HG03442 (cell line): ENCODE measurements at regions not wholly inside any gene's neighbourhood (a gene's known extent, or its start where the extent isn't known, plus 50 kb on each side); places are given as distances from the start of the nearest gene placed in this dataset.
A peak's percentile ranks its signal among the peaks of the same experiment; 100 is the strongest.
"Not testable (repeated sequence)": the region's sequence is repeated elsewhere in the genome, so short reads cannot be mapped to it uniquely, and the experiment has no call there.

Experiments
- ATAC-seq: cut with Tn5 transposase; IDR thresholded peaks from one replicate; pipeline ENCODE4 v1.9.1; 2021; ENCODE audit warnings: mild to moderate bottlenecking, moderate library complexity; ENCODE audit not compliant: unreplicated experiment

DNA sequence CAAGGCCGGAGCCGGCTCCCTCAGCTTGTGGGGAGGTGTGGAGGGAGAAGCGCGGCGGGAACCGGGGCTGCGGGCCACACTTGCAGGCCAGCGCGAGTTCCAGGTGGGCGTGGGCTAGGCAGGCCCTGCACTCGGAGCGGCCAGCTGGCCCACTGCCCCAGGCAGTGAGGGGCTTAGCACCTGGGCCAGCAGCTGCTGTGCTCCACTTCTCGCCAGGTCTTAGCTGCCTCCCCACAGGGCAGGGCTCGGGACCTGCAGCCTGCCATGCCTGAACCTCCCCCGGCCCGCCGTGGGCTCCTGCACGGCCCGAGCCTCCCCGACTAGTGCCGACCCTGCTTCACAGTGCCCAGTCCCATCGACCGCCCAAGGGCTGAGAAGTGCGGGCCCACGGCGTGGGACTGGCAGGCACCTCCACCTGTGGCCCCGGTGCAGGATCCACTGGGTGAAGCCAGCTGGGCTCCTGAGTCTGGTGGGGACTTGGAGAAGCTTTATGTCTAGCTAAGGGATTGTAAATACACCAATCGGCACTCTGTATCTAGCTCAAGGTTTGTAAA lies 131.8 kb downstream of the KDR start:
- not testable (repeated sequence) for ATAC-seq

DNA sequence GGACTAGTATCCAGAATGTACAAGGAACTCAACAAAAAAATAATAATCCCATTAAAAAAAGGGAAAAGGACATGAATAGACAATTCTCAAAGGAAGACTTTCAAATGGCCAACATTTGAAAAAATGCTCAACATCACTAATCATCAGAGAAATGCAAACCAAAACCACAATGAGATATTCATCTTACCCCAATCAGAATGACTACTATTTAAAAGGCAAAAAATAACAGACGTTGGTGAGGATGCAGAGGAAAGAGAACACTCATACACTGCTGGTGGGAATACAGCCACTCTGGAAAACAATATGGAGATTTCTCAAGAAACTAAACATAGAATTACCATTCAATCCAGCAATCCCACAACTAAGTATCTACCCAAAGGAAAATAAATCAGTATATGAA lies 133.1 kb downstream of the KDR start:
- no peak for ATAC-seq

DNA sequence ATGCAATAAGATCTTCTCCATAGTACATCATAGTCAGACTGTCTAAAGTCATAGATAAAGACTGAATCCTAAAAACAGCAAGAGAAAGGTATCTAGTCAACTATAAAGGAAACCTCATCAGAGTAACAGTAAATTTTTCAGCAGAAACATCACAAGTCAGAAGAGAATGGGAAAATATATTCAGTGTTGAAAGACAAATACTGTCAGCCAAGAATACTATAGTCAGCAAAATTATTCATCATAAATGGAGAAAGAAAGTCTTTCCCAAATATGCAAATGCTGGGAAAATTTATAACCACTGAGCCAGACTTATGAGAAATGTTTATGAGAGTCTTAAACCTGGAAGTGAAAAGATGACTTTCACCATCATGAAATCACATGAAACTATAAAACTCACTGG lies 136.7 kb downstream of the KDR start:
- no peak for ATAC-seq

DNA sequence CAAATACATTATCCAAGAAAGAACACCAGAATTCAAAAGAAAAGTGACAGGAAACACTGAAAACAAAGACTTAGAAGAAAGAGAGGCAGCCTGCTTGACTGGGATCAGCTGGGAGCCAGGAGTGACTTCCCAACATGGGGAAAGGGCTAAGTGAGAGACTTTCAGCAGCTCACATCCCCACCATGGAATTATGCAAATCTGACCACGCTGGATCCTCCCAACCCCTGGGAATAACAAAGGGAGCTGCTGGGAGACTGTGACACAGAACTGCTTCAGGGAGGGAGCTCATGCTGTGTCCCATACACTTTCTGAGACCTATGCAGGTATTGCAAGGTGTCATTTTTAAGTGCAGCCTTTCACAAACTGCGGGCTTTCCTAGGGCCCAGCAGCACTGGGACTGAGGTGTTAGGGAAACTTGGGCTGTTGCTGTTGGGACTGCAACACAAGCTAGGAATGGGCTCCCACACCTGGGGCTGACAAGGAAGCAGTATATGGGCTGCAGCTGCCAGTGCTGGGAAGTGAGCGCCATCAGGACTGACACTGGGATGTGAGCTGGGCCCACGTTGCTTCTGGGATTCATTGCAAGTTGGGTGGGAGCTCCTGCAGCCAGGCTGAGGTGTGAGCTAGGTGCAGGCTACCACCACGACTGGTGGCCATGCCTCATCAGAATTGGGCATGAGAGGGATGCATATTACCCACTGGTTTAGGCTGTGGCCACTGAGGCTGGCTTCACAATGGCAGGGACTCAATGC lies 139.1 kb downstream of the KDR start:
- ATAC-seq, result no peak

DNA sequence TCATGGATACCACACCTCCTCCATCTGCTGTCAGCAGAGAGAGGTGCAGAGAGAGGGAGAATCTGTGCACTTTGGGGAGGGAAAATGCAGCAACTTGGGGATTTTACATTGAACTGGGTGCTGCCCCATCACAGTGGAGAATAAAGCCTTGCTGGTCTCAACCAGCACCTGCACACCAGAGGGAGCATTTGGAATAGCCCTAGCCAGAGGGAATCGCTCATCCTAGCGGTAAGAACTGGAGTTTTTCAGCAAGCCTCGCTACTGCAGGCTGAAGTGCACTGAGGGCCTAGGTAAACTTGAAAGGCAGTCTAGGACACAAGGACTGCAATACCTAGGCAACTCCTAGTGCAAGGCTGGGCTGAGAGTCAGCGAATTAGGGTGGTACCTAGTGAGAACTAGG lies 148.7 kb downstream of the KDR start:
- no peak for ATAC-seq

DNA sequence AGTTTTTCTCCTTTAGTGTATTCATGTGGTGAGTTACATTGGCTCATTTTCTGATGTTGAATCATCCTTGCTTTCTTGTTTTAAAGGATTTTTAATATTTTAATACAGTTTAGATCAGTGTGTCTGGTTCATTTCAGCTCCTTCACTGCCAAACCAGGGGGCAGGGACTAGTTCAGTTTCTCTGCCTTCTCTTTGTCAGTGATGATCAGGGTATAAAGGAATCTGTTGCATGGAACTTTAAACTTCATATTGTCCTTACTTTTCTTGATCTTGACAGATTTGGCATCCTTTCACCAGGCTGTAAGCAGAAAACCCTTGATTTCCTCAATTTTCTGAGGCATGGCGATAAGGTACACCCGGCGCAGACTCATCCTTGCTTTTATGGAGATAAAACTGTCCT lies 149.4 kb downstream of the KDR start:
- no peak for ATAC-seq

DNA sequence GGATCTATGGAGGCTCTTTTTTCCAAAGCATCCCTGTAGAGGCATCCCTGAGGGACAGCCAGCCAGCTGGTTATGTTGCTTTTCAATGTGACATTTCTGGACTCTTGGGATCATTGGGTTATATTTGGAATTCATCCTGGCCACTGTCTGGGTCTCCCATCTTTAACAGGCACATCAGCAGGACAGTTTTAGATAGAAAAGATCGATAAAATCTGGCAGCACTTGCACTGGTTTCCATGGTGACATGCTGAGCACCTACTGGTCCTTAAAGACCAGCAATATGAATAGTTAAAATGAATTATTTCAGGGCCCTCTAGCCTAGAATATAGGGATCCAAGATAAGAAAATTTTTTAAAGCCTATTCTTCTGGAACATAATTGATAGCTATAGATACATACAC lies 151.6 kb downstream of the KDR start:
- ATAC-seq, result no peak

DNA sequence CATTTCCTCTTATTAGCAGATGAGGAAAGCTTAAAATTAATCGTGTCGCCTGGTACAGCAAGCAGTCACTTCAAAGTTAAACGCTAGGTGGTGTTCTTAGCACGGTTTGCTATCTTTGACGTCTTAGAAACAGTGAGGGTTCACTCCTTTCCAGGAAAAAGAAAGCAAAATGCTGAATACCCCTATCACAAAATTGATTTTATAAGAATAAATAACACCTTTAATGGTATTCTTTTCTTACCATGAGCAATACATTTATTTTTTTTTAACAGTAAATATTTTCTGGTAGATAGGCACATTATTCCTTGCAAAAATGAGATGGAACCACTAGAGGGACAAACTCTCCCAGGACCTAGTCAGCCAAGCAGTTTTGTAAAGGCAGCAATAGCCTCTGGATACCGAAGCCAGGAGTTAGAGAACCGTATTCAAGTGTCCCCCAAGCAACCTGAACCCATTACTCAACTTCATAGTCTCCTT lies 153.9 kb downstream of the KDR start:
- ATAC-seq, result peak; percentile 86

DNA sequence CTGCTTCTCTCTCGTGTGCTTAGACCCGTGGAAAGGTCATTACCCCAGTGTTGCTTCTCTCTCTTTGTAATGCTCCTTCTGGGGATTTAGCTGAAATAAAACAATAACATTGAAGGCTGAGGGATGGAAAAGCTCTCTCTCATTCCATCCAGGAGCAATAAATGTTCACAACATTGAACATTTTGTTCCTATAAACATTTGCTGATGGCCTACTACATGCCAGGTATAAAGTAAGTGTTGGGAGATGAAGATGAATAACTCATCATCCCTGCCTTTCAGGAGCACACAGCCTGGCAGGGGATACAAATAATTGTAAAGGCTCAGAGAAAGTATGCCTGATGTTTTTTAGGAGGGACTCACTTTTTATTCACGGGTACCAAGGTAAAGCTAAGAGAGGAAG lies 158.1 kb downstream of the KDR start:
- ATAC-seq, result no peak

DNA sequence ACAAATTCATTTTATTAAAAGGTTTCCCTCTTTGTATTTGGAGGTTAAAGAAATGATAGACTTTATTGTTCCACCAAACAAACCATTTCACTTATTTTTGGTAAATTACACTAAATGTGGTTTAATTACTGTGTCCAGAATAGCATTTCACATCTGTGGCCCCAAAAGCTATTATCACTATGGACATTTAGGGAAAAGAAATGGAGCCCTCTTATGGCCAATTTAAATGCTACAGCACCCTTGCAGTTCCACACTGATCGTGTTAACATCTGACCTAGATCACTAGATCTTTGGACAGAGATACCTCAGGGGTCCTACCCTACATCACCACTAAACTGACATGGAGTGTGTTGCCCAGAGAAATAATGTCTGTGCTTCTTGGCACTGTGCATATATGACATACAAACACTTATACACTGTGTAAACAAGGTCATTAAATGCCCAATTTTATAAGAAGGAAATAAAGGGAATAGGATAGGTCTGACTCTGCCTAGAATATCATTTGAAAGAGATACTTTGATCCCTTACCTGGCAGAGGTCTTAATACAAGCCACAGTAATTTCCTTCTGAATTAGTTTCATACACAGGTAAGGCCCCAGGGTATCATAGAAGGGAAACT lies 163.9 kb downstream of the KDR start:
- ATAC-seq, result no peak

DNA sequence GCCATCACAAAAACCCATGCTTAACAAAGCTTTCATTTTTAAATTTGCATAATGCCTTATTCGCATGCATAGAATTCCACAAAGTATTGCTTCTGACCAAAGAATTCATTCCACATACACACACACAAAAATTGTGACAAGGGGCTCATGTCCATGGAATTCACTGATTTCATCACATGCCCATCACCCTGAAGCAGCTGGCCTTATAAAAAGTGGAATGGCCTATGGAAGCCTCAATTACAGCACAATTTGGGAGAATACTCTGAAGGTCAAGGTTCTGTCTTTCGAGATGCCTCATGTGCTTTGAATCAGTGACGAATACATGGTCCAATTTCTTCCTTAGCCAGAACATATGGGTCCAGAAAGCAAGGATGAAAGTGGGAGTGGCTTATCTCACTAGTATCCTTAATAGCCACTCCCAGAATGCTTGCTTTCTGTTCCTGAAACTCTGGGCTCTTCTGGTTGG lies 165.7 kb downstream of the KDR start:
- ATAC-seq, result no peak

DNA sequence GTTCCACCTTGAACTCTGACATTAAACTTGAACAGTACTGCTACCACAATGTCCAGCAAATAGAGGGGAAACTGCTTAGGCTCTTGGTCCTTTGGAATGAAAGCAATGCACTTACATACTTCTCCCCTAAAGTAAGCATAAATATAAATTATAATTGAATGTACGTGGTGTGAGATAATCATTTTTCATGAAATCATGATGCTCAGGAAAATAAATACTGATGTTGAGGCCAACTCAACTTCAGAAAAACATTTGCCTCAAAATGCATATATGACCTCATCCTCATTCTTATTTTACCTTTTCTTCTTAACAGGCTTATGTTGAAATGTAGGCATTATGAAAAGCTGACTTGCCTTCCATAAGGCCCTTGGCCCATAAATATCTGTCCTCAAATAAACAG lies 166.3 kb downstream of the KDR start:
- ATAC-seq, result no peak

DNA sequence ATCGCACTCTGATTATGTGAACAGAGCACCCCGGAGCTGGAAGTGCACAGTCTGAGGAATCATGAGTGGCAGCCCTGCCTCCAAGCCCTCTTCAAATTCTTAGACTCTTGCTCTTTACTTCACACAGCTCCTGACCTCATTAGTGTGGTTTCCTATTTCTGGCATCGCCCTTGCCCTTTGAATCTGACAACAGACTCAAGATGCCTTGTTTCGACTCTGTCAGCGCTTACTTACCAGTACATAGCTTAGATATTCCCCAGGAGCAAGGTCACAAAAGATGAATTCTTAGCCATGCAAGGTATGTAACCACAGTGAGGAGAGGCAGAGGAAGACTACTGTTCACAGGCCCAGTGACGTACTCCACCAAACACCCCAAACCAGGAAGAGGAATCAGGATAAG lies 167.2 kb downstream of the KDR start:
- no peak for ATAC-seq

DNA sequence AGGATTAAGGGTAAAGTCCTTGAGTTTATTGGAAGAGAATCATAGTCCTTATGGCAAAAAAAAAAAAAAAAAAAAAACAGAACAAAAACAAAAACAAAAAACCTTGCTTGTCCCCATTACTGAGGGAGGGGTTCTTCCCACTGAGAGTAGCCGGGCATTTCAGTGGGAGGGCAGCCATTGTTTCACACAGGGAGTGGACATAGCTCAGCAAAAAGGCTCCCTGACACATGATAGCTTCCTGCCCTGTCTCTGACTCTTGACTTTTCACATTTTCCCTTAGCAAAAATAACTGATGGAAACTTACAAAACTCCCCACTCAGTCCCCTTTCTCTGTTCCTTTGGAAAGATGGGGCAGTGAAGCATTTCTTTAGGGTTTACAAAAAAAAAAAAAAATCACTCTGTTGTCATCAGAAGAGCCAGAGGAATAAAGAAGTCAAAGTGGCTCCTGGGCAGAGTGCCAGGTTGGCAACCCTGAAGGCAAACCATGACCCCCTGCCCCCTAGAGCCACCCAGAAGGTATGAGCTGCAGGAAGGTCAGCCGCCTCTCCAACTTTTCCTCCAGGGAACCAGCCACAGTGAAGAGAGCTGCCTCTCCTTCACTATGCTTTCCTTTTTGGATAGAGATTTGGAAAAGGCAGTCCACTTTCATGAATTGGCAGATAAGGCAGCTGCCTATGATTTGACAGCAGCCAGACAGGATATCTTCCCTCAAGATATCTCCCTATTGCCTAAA lies 170.6 kb downstream of the KDR start:
- ATAC-seq, result no peak

DNA sequence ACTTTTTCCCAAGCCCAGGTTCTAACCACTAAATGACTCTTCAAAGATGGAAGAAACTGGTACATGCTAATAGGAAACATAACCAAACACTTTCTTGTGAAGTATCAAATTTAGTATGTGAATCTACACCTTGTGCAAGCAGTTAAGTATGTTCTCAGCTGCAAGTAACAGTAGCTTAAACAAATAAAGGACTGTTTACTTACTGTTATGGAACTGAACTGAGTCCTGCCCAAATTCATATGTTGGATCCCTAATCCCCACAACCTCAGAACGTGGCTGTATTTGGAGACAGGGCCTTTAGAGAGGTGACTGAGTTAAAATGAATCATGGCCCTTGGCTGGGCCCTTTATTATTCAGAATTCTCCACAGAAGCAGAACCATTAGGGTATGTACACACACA lies 178.7 kb downstream of the KDR start:
- ATAC-seq, result no peak

DNA sequence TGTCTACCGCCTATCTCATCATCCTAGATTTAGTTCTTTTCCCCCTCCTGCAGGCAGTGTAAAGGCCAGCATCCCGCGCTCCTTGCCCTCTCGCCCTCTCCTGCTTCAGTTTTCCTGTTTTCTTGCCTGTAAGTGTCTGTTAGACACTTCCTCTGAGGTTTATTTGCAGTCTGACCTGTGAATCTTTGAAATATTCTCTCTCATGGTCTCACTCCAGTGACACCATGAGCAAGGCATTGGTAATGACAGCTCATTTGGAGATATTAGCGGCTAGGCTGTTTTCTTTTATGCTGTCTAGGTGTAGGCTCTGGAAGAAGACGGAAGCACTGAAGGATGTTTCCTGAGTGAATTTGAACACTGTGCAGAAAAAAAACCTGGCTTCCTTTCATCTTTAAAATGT lies 179.6 kb downstream of the KDR start:
- ATAC-seq, result no peak

DNA sequence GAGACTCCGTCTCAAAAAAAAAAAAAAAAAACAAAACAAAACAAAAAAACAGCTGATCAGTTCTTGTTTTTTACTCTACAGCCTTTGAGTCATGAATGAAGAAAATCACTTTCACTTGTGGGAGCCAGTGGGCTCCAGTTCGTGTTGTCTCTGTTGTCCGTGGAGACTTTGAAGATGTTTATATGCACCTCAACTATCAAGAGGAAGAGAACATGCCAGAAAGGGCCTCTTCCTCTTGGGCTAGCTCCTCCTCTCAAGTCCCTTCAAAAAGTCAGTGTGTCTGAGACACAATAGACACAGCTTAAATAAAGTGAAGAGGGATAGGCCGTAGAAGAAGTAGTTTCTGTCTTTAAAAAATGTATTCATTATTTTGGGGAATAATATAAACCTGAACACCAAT lies 182.7 kb downstream of the KDR start:
- no peak for ATAC-seq

DNA sequence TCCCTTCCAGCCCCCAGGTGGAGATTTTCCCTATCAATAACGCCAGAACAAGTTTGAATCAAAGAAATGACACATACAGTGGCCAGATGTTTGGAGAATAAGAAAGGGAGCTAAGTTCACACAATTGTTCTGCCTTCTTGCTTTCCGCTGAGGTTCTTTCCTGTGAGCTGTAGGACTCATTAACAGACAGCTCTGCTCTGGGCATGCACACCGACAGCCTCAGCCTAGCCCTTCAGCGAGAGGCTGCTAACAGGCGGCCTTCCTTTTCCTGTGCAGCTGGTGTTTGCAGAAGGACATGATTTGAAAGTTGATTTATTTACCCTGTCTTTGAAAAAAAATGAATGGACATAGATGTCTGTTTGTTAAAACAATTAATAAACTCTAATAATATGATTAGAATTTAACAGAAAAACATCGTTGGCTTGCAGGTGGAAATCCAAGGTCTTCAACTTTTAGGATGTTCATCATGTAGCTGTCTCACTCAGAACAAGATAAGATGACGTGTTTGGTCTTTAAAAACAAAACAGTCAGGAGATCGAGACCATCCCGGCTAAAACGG lies 183.3 kb downstream of the KDR start:
- no peak for ATAC-seq

DNA sequence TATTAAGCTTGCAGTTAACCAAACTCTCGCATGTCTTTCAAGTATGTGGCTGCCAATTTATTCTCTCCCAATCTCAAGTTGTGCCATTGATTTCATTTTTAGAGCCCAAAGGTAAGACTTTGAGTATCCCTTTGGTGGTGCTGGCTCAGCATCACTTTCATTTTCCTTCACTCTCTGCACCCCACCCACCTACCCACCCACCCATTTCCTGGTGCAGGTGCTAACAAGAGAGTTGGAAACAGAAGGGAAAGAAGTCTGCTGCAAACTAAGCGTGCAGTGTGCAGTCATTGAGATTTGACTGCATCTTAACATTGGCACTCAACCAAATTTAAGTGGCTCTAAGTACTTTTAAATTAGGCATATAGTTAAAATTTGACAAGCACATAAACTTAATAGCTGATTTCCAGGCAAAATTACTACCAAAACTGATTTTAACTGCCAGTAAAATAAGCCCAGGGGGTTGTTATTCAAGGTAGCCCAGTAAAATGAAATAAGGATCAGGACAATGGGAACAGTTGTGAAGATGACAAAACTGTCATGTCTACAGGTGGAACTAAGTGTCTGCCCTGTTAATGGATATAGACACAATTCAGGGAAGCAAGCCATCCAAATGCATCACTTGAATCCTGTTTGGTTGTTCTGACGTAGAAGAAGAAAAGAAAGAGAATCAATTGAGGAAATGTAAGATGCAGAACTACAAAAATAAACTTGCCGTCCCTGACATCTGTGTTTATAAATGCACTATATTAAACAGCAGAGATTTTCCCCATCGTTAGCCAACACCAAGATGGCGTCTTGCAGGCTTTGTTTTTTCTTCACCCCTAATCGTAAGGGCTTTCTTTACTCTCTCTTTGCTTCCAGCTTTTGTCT lies 184.2 kb downstream of the KDR start:
- ATAC-seq, result no peak

DNA sequence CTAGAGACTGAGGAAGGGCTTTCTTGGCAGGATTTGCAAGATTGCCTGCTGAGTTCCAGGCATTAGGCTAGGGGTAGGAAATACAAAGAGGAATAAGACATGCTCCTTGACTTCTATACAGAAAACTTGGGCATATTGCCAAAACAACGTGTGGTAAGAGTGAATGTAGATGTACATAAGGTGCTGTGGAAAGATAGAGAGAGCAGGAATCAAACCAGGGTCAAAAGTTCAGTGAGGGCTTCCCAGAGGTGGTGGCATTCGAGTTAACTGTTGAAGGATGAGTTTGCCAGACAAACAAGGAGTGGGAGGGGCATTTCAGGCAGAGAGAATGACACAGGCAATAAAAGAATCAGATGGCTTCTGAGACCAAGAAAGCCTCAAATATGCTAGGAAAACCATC lies 187.9 kb downstream of the KDR start:
- ATAC-seq, result no peak
